VCaP (cell line): ENCODE measurements at regions not wholly inside any gene's neighbourhood (a gene's known extent, or its start where the extent isn't known, plus 50 kb on each side); places are given as distances from the start of the nearest gene placed in this dataset.
"Not testable (repeated sequence)": the region's sequence is repeated elsewhere in the genome, so short reads cannot be mapped to it uniquely, and the experiment has no call there.

Experiments
- H3K27ac ChIP-seq: fragments of 450-650 bp; 2 replicates; pipeline ENCODE4 v1.5.1; 2017
- CTCF ChIP-seq: fragments of 450-650 bp; conservative IDR thresholded peaks from 2 replicates; pipeline ENCODE4 v1.5.1; 2017; ENCODE audit warnings: mild to moderate bottlenecking, moderate library complexity

- no peak for TF ChIP-seq CTCF
- H3K27ac ChIP-seq, result no peak overlapping the region; the same call in 1 of the 2 replicates
These were observed 126.2 kb downstream of the KLF6 start for GRCh38 chr10:3658766-3659165.

GRCh38 chr10:3656214-3656613, 128.8 kb downstream of the KLF6 start:
- no peak for TF ChIP-seq CTCF

GRCh38 chr10:3655528-3655927, 129.5 kb downstream of the KLF6 start:
- H3K27ac ChIP-seq, result no peak overlapping the region

More at GRCh38 chr10:3656214-3656613, 128.8 kb downstream of the KLF6 start:
- no peak overlapping the region for H3K27ac ChIP-seq

GRCh38 chr10:3654980-3655379, 130.0 kb downstream of the KLF6 start:
- no peak overlapping the region for H3K27ac ChIP-seq

More at GRCh38 chr10:3655528-3655927, 129.5 kb downstream of the KLF6 start:
- no peak for TF ChIP-seq CTCF

GRCh38 chr10:3654496-3654895, 130.5 kb downstream of the KLF6 start:
- no peak overlapping the region for H3K27ac ChIP-seq
- TF ChIP-seq CTCF, result no peak

More at GRCh38 chr10:3654980-3655379, 130.0 kb downstream of the KLF6 start:
- no peak for TF ChIP-seq CTCF

GRCh38 chr10:3653303-3653702, 131.7 kb downstream of the KLF6 start:
- not testable (repeated sequence) for H3K27ac ChIP-seq

GRCh38 chr10:3652886-3653285, 132.1 kb downstream of the KLF6 start:
- H3K27ac ChIP-seq, result no peak overlapping the region
- TF ChIP-seq CTCF, result no peak

- no peak overlapping the region for H3K27ac ChIP-seq
- TF ChIP-seq CTCF, result no peak
These were observed 132.9 kb downstream of the KLF6 start for GRCh38 chr10:3651969-3652653.
